Stimulated activated CD8-positive, alpha-beta memory T cell treated with anti-CD3 and anti-CD28 coated beads, Interleukin-15, amount 100 ng/mL, for 48 hours (primary cell): ENCODE measurements at regions not wholly inside any gene's neighbourhood (a gene's known extent, or its start where the extent isn't known, plus 50 kb on each side); places are given as distances from the start of the nearest gene placed in this dataset.

ENCODE experiments used
- DNase-seq, 2 donors: peaks; one replicate each; pipeline ENCODE4 v3.0.0-alpha.2; 2020; ENCODE audit warnings: low read depth in 2 of 2

- no peak for DNase-seq
These were observed 216.9 kb upstream of the RAB6C start for GRCh38 chr2:129762386-129763189.

GRCh38 chr2:129763190-129763846, 216.1 kb upstream of the RAB6C start:
- no peak for DNase-seq

GRCh38 chr2:129763966-129764365, 215.5 kb upstream of the RAB6C start:
- DNase-seq, result no peak

GRCh38 chr2:129764376-129765325, 214.8 kb upstream of the RAB6C start:
- DNase-seq, result no peak

GRCh38 chr2:129765326-129765677, 214.2 kb upstream of the RAB6C start:
- no peak for DNase-seq

GRCh38 chr2:129765678-129766351, 213.7 kb upstream of the RAB6C start:
- no peak for DNase-seq

GRCh38 chr2:129766374-129766993, 213.0 kb upstream of the RAB6C start:
- DNase-seq, result no peak

GRCh38 chr2:129767346-129768035, 212.0 kb upstream of the RAB6C start:
- DNase-seq, result no peak

GRCh38 chr2:129768036-129768386, 211.5 kb upstream of the RAB6C start:
- DNase-seq, result no peak

GRCh38 chr2:129768485-129769184, 210.8 kb upstream of the RAB6C start:
- DNase-seq, result no peak

GRCh38 chr2:129769185-129769991, 210.1 kb upstream of the RAB6C start:
- DNase-seq, result no peak

GRCh38 chr2:129771418-129772189, 207.9 kb upstream of the RAB6C start:
- DNase-seq, result no peak

GRCh38 chr2:129772190-129772579, 207.3 kb upstream of the RAB6C start:
- DNase-seq, result no peak

- DNase-seq, result no peak
These were observed 203.4 kb upstream of the RAB6C start for GRCh38 chr2:129775952-129776653.

GRCh38 chr2:129777146-129777545, 202.3 kb upstream of the RAB6C start:
- no peak for DNase-seq

GRCh38 chr2:129777762-129778583, 201.5 kb upstream of the RAB6C start:
- no peak for DNase-seq

GRCh38 chr2:129778584-129778877, 200.9 kb upstream of the RAB6C start:
- no peak for DNase-seq
